CD14-positive monocyte (primary cell): ENCODE measurements at regions not wholly inside any gene's neighbourhood (a gene's known extent, or its start where the extent isn't known, plus 50 kb on each side); places are given as distances from the start of the nearest gene placed in this dataset.

ENCODE experiments used
- DNase-seq, 3 donors: peaks; one replicate each; pipeline ENCODE4 v3.0.0-alpha.2; 2011 to 2022
- H2AFZ ChIP-seq: 2 replicates; pipeline ENCODE4 v1.6.0; 2012; ENCODE audit warnings: mild to moderate bottlenecking, low read depth, low read length, inconsistent platforms; ENCODE audit not compliant: insufficient read depth, poor library complexity, severe bottlenecking
- H3K27ac ChIP-seq, 2 donors: 1 replicate in 1 of 2; 2 replicates in 1 of 2; pipeline ENCODE4 v1.5.1; 2012 to 2013; ENCODE audit warnings: low read length in 2 of 2, control low read depth in 1 of 2, inconsistent platforms in 1 of 2, low read depth in 1 of 2, mild to moderate bottlenecking in 1 of 2
- H3K27me3 ChIP-seq, 2 donors: one replicate each; pipeline versions ENCODE4 v1.6.0 to v1.6.1; 2011 to 2013; ENCODE audit warnings: low read length in 2 of 2; ENCODE audit not compliant: control insufficient read depth in 2 of 2, insufficient read depth in 2 of 2
- H3K36me3 ChIP-seq, 2 donors: replicated peaks in 1 of 2; 1 replicate in 1 of 2; 2 replicates in 1 of 2; pipeline versions ENCODE4 v1.5.1 to v1.6.1; 2012 to 2013; ENCODE audit warnings: low read length in 2 of 2, control low read depth in 1 of 2, inconsistent platforms in 1 of 2, mild to moderate bottlenecking in 1 of 2; ENCODE audit not compliant: insufficient read depth in 2 of 2, control insufficient read depth in 1 of 2
- H3K4me1 ChIP-seq, 2 donors: 1 replicate in 1 of 2; 2 replicates in 1 of 2; pipeline versions ENCODE4 v1.5.1 to v1.6.1; 2012 to 2013; ENCODE audit warnings: low read length in 2 of 2, control low read depth in 1 of 2, inconsistent platforms in 1 of 2, mild to moderate bottlenecking in 1 of 2, moderate library complexity in 1 of 2; ENCODE audit not compliant: insufficient read depth in 2 of 2, control insufficient read depth in 1 of 2
- H3K4me2 ChIP-seq: replicated peaks from 2 replicates; pipeline ENCODE3; 2012; ENCODE audit warnings: low read length, moderate library complexity, mild to moderate bottlenecking; ENCODE audit not compliant: poor library complexity, severe bottlenecking; ENCODE audit errors: extremely low read depth
- H3K4me3 ChIP-seq, 3 experiments: fragments of 200-600 bp in 1 of 3; sonication (generic) in 1 of 3; replicated peaks in 1 of 3; 1 replicate in 2 of 3; 2 replicates in 1 of 3; pipeline ENCODE4 v1.5.1; 2011 to 2013; ENCODE audit warnings: low read length in 3 of 3, mild to moderate bottlenecking in 3 of 3, control low read depth in 2 of 3, low read depth in 2 of 3, inconsistent platforms in 1 of 3, moderate library complexity in 1 of 3
- H3K79me2 ChIP-seq: 2 replicates; pipeline ENCODE4 v1.6.0; 2012; ENCODE audit warnings: mild to moderate bottlenecking, control low read depth, inconsistent platforms, low read length, moderate library complexity; ENCODE audit not compliant: insufficient read depth
- H3K9ac ChIP-seq: 2 replicates; pipeline ENCODE4 v1.6.0; 2017; ENCODE audit warnings: low read length, mild to moderate bottlenecking; ENCODE audit not compliant: insufficient read depth, poor library complexity, severe bottlenecking
- H3K9me3 ChIP-seq, 2 donors: replicated peaks in 1 of 2; 1 replicate in 1 of 2; 2 replicates in 1 of 2; pipeline versions ENCODE4 v1.5.1 to v1.6.1; 2012 to 2013; ENCODE audit warnings: low read length in 2 of 2, control low read depth in 1 of 2; ENCODE audit not compliant: control insufficient read depth in 1 of 2, insufficient read depth in 1 of 2
- H4K20me1 ChIP-seq: 2 replicates; pipeline ENCODE4 v1.6.0; 2012; ENCODE audit warnings: mild to moderate bottlenecking, low read length, control low read depth, moderate library complexity; ENCODE audit not compliant: insufficient read depth
- H3K27ac Mint-ChIP-seq, 7 donors: one replicate each; pipeline ENCODE4 v1.8.0; 2020; ENCODE audit warnings: mild to moderate bottlenecking in 7 of 7, mixed read lengths in 7 of 7, moderate library complexity in 6 of 7, inconsistent platforms in 2 of 7
- H3K27me3 Mint-ChIP-seq, 3 donors: one replicate each; pipeline ENCODE4 v1.8.0; 2021 to 2022; ENCODE audit warnings: low read depth in 3 of 3, mild to moderate bottlenecking in 3 of 3, mixed read lengths in 3 of 3, moderate library complexity in 3 of 3, inconsistent platforms in 1 of 3
- H3K36me3 Mint-ChIP-seq, 2 donors: one replicate each; pipeline ENCODE4 v1.8.0; 2020; ENCODE audit warnings: mixed read lengths in 2 of 2, inconsistent platforms in 1 of 2, mild to moderate bottlenecking in 1 of 2
- H3K4me1 Mint-ChIP-seq: one replicate; pipeline ENCODE4 v1.8.0; 2020; ENCODE audit warnings: mild to moderate bottlenecking, mixed read lengths
- H3K4me3 Mint-ChIP-seq, 2 donors: one replicate each; pipeline ENCODE4 v1.8.0; 2020; ENCODE audit warnings: mild to moderate bottlenecking in 2 of 2, mixed read lengths in 2 of 2, moderate library complexity in 1 of 2
- H3K9me3 Mint-ChIP-seq, 7 donors: one replicate each; pipeline ENCODE4 v1.8.0; 2020 to 2022; ENCODE audit warnings: mixed read lengths in 7 of 7, mild to moderate bottlenecking in 6 of 7, moderate library complexity in 6 of 7, inconsistent platforms in 2 of 7
- WGBS: methylation state at CpG from one replicate; pipeline ENCODE4 v1.1.5; 2013; ENCODE audit warnings: missing lambda C conversion rate; ENCODE audit not compliant: insufficient coverage; 5-methylcytosine and 5-hydroxymethylcytosine counted together
- intact Hi-C, 2 donors: fragments of 100-400 bp; cut with micrococcal nuclease; formaldehyde crosslinking; loops; one replicate each; pipeline versions ENCODE4 v1.15.0 to v1.15.1; 2023
- TF ChIP-seq, protein P1 (sequence below): fragments of 200-600 bp; IDR thresholded peaks from one replicate; pipeline ENCODE4 v1.8.0; 2022; ENCODE audit warnings: antibody characterized with exemption, mild to moderate bottlenecking

DNA sequence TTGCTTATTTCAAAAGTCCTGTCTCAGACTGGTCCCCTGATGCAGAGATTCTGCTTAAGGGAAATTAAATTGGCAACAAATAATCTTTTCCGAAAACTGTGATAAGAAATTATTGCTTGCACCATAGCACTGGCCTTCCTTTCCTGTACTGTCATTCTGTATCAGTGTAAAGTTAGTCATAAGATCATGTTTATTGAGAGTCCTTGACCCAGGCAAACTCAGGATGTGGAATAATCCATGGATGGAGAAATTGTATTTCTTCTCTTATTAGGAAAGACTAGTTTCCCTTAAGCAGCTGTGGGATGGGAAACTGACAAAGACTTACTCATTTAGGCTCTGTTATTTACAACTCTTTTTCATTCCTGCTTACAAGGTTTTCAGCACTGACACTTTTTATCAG, 83.0 kb upstream of the RANBP6 start:
- H3K36me3 Mint-ChIP-seq, result no peaks in the 10 kb centered on the region
- Histone ChIP-seq H3K4me2 (no peak overlapping the region), H3K79me2 (no peaks in the 10 kb centered on the region), H3K9me3 (peaks cover 0 to 2% of the 10 kb centered on the region in 2 donors), H3K36me3 (no peaks in the 10 kb centered on the region), H3K27me3 (no peaks in the 10 kb centered on the region), H3K4me1 (no peaks in the 10 kb centered on the region), H3K9ac (no peak overlapping the region), H2AFZ (no peak overlapping the region), H3K27ac (no peak overlapping the region), H4K20me1 (no peaks in the 10 kb centered on the region), H3K4me3 (no peak overlapping the region)
- H3K4me3 Mint-ChIP-seq, result no peak overlapping the region
- intact Hi-C loops, result no loop called here
- WGBS, result no CpG with 5 or more reads among the region's 1 CpG
- H3K4me1 Mint-ChIP-seq, result no peaks in the 10 kb centered on the region
- TF ChIP-seq, protein P1, sequence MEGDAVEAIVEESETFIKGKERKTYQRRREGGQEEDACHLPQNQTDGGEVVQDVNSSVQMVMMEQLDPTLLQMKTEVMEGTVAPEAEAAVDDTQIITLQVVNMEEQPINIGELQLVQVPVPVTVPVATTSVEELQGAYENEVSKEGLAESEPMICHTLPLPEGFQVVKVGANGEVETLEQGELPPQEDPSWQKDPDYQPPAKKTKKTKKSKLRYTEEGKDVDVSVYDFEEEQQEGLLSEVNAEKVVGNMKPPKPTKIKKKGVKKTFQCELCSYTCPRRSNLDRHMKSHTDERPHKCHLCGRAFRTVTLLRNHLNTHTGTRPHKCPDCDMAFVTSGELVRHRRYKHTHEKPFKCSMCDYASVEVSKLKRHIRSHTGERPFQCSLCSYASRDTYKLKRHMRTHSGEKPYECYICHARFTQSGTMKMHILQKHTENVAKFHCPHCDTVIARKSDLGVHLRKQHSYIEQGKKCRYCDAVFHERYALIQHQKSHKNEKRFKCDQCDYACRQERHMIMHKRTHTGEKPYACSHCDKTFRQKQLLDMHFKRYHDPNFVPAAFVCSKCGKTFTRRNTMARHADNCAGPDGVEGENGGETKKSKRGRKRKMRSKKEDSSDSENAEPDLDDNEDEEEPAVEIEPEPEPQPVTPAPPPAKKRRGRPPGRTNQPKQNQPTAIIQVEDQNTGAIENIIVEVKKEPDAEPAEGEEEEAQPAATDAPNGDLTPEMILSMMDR, result no peak
- peaks cover 4 to 17% (median 5%) of the 10 kb centered on the region in 7 donors for H3K9me3 Mint-ChIP-seq
- H3K27ac Mint-ChIP-seq, result no peak overlapping the region
- H3K27me3 Mint-ChIP-seq, result peaks cover 1 to 6% (median 5%) of the 10 kb centered on the region in 3 donors
- no peak for DNase-seq

DNA sequence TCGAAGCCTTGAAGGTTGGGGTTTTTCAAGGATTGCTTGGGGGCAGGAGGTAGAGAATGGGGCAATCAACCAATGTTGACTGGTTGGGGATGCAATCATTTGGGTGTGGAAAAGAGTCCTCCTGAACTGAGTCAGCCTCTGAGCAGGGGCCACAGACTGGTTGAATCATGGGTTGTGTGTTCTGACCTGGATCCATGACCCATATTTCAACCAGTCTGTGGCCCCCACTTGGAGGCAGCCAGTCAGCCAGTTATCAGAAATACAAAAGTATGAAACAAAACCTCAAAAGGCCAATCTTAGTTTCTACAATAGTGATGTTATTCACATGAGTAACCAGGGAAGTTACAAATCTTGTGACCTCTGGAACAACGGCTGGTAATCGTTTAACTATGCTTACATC, 81.4 kb upstream of the RANBP6 start:
- H3K27ac Mint-ChIP-seq, result no peak overlapping the region
- Histone ChIP-seq H3K9ac (no peak overlapping the region), H3K4me1 (no peaks in the 10 kb centered on the region), H3K27me3 (no peaks in the 10 kb centered on the region), H2AFZ (no peak overlapping the region), H4K20me1 (no peaks in the 10 kb centered on the region), H3K4me2 (no peak overlapping the region), H3K27ac (no peak overlapping the region), H3K9me3 (peaks cover 0 to 2% of the 10 kb centered on the region in 2 donors), H3K79me2 (no peaks in the 10 kb centered on the region), H3K4me3 (no peak overlapping the region), H3K36me3 (no peaks in the 10 kb centered on the region)
- H3K36me3 Mint-ChIP-seq, result no peaks in the 10 kb centered on the region
- peaks cover 1 to 6% (median 5%) of the 10 kb centered on the region in 3 donors for H3K27me3 Mint-ChIP-seq
- H3K9me3 Mint-ChIP-seq, result peaks cover 4 to 17% (median 5%) of the 10 kb centered on the region in 7 donors
- no peaks in the 10 kb centered on the region for H3K4me1 Mint-ChIP-seq
- DNase-seq, result no peak
- no peak overlapping the region for H3K4me3 Mint-ChIP-seq
- intact Hi-C loops, result no loop called here
- WGBS, result 100% methylated on average over 3 of the region's 3 CpGs
- TF ChIP-seq, protein P1, result no peak
